Colon (tissue), 2 donors: ENCODE measurements at regions not wholly inside any gene's neighbourhood (a gene's known extent, or its start where the extent isn't known, plus 50 kb on each side); places are given as distances from the start of the nearest gene placed in this dataset.

Experiments
- FAIRE-seq: peaks from 2 replicates; lab custom pipeline; 2012; peaks lifted over from hg19 to GRCh38; lab: Jason Lieb, UNC
- donor health status: control.
- donor health status: control.

DNA sequence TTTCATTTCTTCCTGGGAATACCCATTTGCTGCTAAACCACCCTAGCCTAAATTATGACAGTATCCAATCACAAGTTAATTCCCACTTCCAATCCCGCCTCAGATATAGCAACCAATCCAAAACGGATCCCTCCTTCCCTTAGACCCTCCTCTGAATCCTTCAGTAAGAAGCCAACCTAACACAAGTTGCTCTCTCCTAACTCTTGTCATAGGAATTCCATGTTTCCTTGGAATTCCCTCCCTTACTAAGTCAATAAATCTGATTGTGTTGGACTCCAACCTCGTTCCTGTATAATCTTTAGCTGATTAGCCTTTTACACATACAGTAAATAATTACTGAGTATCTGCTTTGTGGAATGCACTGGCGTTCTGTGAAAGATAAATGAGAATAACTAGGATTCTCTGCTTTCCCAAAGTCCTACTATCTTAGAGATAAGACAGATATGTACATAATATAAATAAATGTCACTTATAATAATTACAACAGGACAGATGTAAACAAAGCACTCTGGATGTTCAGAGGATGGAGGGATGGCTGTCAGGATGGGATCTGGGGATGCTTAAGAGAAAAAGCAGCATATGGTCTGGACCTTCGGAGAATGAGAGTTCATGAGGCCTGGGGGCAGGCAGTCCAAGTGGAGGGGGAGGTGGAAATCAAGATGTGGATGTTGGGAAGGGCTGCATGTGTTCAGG lies 185.8 kb upstream of the SOX5 start:
- no peak for FAIRE-seq

DNA sequence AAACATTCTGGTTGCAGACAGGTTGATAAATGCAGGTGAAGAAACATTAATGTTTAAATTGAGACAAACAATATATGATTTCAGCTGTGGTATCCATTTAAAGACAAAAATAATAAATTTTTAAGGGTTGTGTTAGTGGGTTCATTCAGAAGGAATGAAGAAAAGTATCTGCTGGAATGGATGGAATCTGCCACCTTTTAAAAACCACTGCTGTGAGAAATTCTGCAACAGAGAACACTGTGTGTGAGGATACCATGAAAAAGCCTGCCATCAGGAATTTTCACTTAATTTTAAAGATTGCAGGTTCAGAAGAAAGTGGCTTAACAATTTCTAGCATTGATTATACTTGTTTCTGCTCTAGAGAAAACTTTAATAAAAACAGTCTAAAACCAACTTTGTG lies 184.6 kb upstream of the SOX5 start:
- no peak for FAIRE-seq

- no peak for FAIRE-seq
These were observed 183.9 kb upstream of the SOX5 start for GRCh38 chr12:24133384-24133783.

GRCh38 chr12:24127919-24128721 lies 178.7 kb upstream of the SOX5 start:
- no peak for FAIRE-seq

DNA sequence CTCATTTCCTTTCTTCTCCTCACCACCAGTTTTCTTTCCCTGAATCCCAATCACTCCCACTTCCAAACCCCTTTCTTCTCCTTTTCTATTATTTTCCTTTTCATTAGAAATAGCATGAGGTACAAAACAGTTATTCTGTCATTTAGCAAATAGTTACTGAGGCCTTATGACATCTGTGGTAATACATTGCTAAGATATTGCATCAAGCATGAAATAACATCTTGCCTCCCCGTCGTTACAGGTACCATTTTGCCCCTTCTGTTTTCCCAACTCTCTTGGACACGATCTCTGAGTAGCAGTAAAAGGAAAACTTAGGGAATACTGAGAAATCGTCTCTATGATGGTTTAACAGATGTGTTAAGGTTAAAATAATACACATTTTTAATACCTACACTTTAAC lies 175.8 kb upstream of the SOX5 start:
- FAIRE-seq, result no peak

DNA sequence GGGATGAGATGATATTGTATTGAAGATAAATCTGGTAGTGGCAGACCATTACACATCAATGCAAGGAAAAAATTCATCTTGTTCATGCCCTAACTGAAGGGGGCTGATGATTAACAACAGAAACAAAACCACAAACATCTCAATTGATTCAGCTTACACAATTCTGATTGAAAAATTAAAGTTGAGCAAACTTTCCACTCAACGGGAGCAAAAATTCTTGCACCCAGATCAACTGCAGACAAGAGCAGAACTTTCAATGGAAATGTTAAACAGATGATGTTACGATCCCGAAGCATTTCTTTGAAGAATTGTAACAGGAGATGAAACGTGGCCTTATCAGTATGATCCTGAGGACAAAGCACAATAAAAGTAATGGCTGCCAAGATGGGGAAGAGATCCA lies 172.4 kb upstream of the SOX5 start:
- no peak for FAIRE-seq

GRCh38 chr12:24118668-24119067 lies 169.2 kb upstream of the SOX5 start:
- peak; percentile 43 for FAIRE-seq

- FAIRE-seq, result no peak
These were observed 167.1 kb upstream of the SOX5 start for GRCh38 chr12:24116548-24116947.

GRCh38 chr12:24113701-24114100 lies 164.2 kb upstream of the SOX5 start:
- FAIRE-seq, result no peak

DNA sequence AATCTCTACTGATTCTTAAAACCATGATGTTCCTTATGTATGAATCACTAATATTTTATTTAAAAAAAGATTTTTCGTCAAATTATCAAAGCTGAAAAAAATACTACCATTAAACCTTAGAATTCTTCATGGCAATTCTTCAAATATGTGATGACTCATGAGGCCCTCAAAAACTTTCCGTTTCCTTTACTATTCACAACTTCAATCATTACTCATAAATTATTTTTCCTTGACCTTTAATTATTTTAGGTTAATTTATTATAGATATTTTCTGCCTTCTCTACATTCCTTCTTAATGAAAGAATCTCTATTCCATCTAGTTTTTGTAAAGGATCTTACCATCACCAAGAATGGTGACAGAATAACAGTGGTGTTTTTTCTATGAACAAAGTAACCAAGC lies 162.1 kb upstream of the SOX5 start:
- FAIRE-seq, result no peak

- no peak for FAIRE-seq
These were observed 161.6 kb upstream of the SOX5 start for GRCh38 chr12:24111086-24111485.

GRCh38 chr12:24109381-24110039 lies 160.0 kb upstream of the SOX5 start:
- peak; percentile 21 for FAIRE-seq

GRCh38 chr12:24102676-24103075 lies 153.2 kb upstream of the SOX5 start:
- no peak for FAIRE-seq

- no peak for FAIRE-seq
These were observed 150.1 kb upstream of the SOX5 start for GRCh38 chr12:24099576-24099975.

GRCh38 chr12:24095245-24095644 lies 145.8 kb upstream of the SOX5 start:
- no peak for FAIRE-seq

DNA sequence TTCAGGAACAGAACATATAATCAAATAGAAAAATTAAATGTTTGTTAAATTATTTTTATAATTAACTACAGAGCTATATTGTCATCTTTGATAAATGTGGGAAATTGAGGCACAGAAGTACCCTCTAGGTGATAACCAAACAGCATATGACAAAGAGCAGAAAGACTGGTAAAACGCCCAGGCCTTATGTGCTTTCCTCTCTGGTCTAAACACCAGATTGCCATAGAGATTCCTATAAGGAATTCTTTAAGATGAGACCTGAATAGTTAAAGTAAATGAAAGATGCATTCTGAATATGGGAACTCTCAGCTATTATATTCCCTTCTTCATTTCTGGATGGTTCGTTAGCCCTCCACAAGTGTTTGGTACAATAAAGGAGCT lies 140.0 kb upstream of the SOX5 start:
- FAIRE-seq, result no peak

- no peak for FAIRE-seq
These were observed 139.5 kb upstream of the SOX5 start for GRCh38 chr12:24088751-24089509.

DNA sequence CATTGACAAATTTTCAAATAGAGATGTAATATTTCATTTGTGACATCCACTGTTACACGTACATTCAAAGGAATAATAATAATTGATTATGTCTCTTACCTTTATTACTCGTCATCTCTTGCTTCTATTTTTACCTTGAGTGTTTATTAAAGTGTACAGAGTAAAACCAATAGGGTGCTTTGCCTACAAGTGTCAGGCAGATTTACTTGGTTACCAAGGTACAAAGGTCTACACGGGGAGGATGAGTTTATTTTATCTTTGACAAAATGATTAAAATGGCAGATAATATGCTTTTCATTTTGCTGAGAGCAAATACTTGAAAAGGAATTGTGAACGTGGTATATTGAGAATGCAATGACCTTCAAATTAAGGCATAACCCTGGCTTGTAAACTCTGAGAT lies 137.8 kb upstream of the SOX5 start:
- no peak for FAIRE-seq

DNA sequence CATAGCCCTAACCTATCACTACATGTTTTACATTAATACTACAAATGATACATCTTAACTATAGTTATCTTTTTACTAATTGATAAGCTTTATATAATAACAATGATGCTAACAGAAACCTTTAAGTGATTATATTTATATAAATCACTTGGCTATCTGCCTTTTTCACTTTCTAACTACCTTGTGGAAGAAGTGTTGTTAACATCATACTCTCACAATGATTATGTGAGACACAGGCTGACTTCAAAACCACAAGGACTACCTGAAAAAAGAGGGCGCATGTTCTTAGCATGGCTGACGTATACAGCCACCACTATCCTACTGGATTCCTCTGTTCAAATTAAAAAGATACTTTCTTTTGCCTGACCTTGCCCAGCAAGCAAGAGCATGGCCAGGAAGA lies 135.3 kb upstream of the SOX5 start:
- FAIRE-seq, result no peak

- FAIRE-seq, result no peak
These were observed 134.4 kb upstream of the SOX5 start for GRCh38 chr12:24083838-24084237.

- FAIRE-seq, result no peak
These were observed 132.1 kb upstream of the SOX5 start for GRCh38 chr12:24081606-24082005.

DNA sequence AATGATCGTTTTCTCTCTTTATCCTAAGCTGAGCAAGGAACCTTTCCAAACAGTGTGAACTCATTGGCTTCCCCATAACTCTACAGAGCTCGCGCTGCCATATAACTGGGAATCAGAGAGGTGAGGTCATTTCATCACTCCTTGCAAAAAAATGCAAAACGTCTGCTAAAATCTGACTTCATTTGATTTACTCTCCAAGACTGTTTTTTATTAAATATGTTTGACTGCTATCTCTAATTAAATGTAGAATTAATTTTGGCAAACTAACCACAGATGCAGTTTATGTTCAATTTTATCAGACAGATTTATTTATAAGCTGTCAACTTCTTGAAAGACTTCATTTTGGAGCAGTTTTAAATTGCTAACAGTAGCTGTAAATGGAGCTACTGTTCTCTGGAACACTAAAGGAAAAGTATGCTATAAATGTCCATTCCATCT lies 131.6 kb upstream of the SOX5 start:
- no peak for FAIRE-seq

DNA sequence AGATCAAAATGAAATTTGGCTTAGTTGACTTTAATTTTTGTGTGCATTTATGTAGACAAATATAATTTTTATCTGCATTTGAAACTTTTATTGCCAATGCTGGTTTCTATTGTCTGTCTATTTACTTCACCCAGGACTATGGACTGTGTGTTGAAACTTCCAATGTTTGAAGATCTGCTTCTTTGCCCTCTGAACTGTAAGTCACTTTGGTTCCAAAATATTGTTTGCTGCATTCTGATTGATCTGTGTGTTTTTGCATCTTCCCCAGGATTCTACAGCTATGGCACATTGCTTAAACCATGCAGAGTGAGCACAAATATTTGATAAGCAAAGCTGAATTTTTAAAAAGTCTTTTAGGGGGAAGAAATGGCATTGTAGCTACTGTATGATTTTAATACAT lies 131.0 kb upstream of the SOX5 start:
- FAIRE-seq, result no peak
